Neural crest cell (in vitro differentiated cells): ENCODE measurements at regions not wholly inside any gene's neighbourhood (a gene's known extent, or its start where the extent isn't known, plus 50 kb on each side); places are given as distances from the start of the nearest gene placed in this dataset.

ENCODE experiments used
- DNase-seq: peaks from one replicate; pipeline ENCODE4 v3.0.0; 2021; ENCODE audit warnings: low read depth, mixed read lengths, low spot score
- H3K27ac Mint-ChIP-seq: one replicate; pipeline ENCODE4 v1.8.0; 2021; ENCODE audit warnings: mild to moderate bottlenecking, mixed read lengths; ENCODE audit not compliant: unreplicated experiment
- H3K27me3 Mint-ChIP-seq: 2 replicates; pipeline ENCODE4 v1.8.0; 2021; ENCODE audit warnings: low read depth, mild to moderate bottlenecking, mixed read lengths
- H3K36me3 Mint-ChIP-seq: 2 replicates; pipeline ENCODE4 v1.8.0; 2021; ENCODE audit warnings: low read depth, mild to moderate bottlenecking, mixed read lengths
- H3K4me1 Mint-ChIP-seq: 2 replicates; pipeline ENCODE4 v1.8.0; 2021; ENCODE audit warnings: mixed read lengths
- H3K4me3 Mint-ChIP-seq: one replicate; pipeline ENCODE4 v1.8.0; 2021; ENCODE audit warnings: mild to moderate bottlenecking, mixed read lengths
- H3K9me3 Mint-ChIP-seq: 2 replicates; pipeline ENCODE4 v1.8.0; 2021; ENCODE audit warnings: mixed read lengths
- CTCF ChIP-seq: fragments of 200-600 bp; sonication (generic); conservative IDR thresholded peaks from 2 replicates; pipeline ENCODE4 v1.5.0; 2021; ENCODE audit warnings: antibody characterized with exemption, mild to moderate bottlenecking

GRCh38 chr1:102631691-102632090 lies 476.6 kb downstream of the COL11A1 start:
- DNase-seq: no peak
- H3K36me3 Mint-ChIP-seq: no peaks in the 10 kb centered on the region
- no peak overlapping the region for H3K27ac Mint-ChIP-seq
- TF ChIP-seq CTCF: no peak
- no peaks in the 10 kb centered on the region for H3K9me3 Mint-ChIP-seq
- no peaks in the 10 kb centered on the region for H3K27me3 Mint-ChIP-seq
- no peak overlapping the region for H3K4me3 Mint-ChIP-seq
- H3K4me1 Mint-ChIP-seq: peaks cover 7% of the 10 kb centered on the region

GRCh38 chr1:102630041-102630440 lies 478.3 kb downstream of the COL11A1 start:
- H3K4me3 Mint-ChIP-seq: no peak overlapping the region
- H3K36me3 Mint-ChIP-seq: no peaks in the 10 kb centered on the region
- no peaks in the 10 kb centered on the region for H3K9me3 Mint-ChIP-seq
- no peak for DNase-seq
- H3K4me1 Mint-ChIP-seq: peaks cover 7% of the 10 kb centered on the region
- H3K27ac Mint-ChIP-seq: no peak overlapping the region
- H3K27me3 Mint-ChIP-seq: no peaks in the 10 kb centered on the region
- no peak for TF ChIP-seq CTCF

GRCh38 chr1:102628109-102628613 lies 480.2 kb downstream of the COL11A1 start:
- Mint-ChIP-seq H3K4me3 (no peak overlapping the region), H3K27ac (no peak overlapping the region), H3K4me1 (peaks cover 7% of the 10 kb centered on the region), H3K9me3 (no peaks in the 10 kb centered on the region), H3K36me3 (no peaks in the 10 kb centered on the region), H3K27me3 (no peaks in the 10 kb centered on the region)
- DNase-seq: no peak
- no peak for TF ChIP-seq CTCF

- Mint-ChIP-seq H3K9me3 (no peaks in the 10 kb centered on the region), H3K4me3 (no peak overlapping the region), H3K27me3 (no peaks in the 10 kb centered on the region), H3K4me1 (peaks cover 7% of the 10 kb centered on the region), H3K36me3 (no peaks in the 10 kb centered on the region), H3K27ac (no peak overlapping the region)
- no peak for DNase-seq
- TF ChIP-seq CTCF: no peak
Measured at GRCh38 chr1:102627145-102627544, 481.2 kb downstream of the COL11A1 start.

- H3K27me3 Mint-ChIP-seq: no peaks in the 10 kb centered on the region
- DNase-seq: no peak
- no peak overlapping the region for H3K4me3 Mint-ChIP-seq
- no peaks in the 10 kb centered on the region for H3K36me3 Mint-ChIP-seq
- no peaks in the 10 kb centered on the region for H3K9me3 Mint-ChIP-seq
- H3K27ac Mint-ChIP-seq: no peak overlapping the region
- no peaks in the 10 kb centered on the region for H3K4me1 Mint-ChIP-seq
- TF ChIP-seq CTCF: no peak
Measured at GRCh38 chr1:102615896-102616295, 492.4 kb downstream of the COL11A1 start.

- Mint-ChIP-seq H3K36me3 (no peaks in the 10 kb centered on the region), H3K9me3 (no peaks in the 10 kb centered on the region), H3K27ac (no peak overlapping the region), H3K4me3 (no peak overlapping the region), H3K4me1 (no peaks in the 10 kb centered on the region), H3K27me3 (no peaks in the 10 kb centered on the region)
- no peak for TF ChIP-seq CTCF
- DNase-seq: no peak
Measured at GRCh38 chr1:102595106-102595505, 513.2 kb downstream of the COL11A1 start.
